DOHH2 (cell line): ENCODE measurements at regions not wholly inside any gene's neighbourhood (a gene's known extent, or its start where the extent isn't known, plus 50 kb on each side); places are given as distances from the start of the nearest gene placed in this dataset.

Experiments used
- H3F3A ChIP-seq: fragments of 200-600 bp; sonication (generic), shearing (Covaris generic); 2 replicates; pipeline ENCODE4 v1.6.0; 2016; ENCODE audit warnings: antibody characterized with exemption, mild to moderate bottlenecking; ENCODE audit not compliant: control insufficient read depth, insufficient read depth
- H3K27ac ChIP-seq: fragments of 200-600 bp; sonication (generic); 2 replicates; pipeline ENCODE4 v1.5.1; 2014; ENCODE audit warnings: low read depth, mild to moderate bottlenecking, low read length, moderate library complexity
- H3K27me3 ChIP-seq: fragments of 200-600 bp; sonication (generic); 2 replicates; pipeline ENCODE4 v1.6.1; 2014; ENCODE audit warnings: mild to moderate bottlenecking, low read length, mixed read lengths; ENCODE audit not compliant: control insufficient read depth
- H3K36me3 ChIP-seq: fragments of 200-600 bp; sonication (generic); 2 replicates; pipeline ENCODE4 v1.6.1; 2014; ENCODE audit warnings: mild to moderate bottlenecking, low read length, moderate library complexity, mixed read lengths; ENCODE audit not compliant: control insufficient read depth
- H3K4me1 ChIP-seq: fragments of 200-600 bp; sonication (generic); 2 replicates; pipeline ENCODE4 v1.6.1; 2014; ENCODE audit warnings: mild to moderate bottlenecking, low read length, mixed read lengths; ENCODE audit not compliant: control insufficient read depth
- H3K4me2 ChIP-seq: fragments of 200-600 bp; sonication (generic); 2 replicates; pipeline ENCODE4 v1.6.0; 2014; ENCODE audit warnings: mild to moderate bottlenecking, low read length, moderate library complexity
- H3K4me3 ChIP-seq: fragments of 200-600 bp; sonication (generic); 2 replicates; pipeline ENCODE4 v1.5.1; 2014; ENCODE audit warnings: mild to moderate bottlenecking, low read length, mixed read lengths
- H3K79me2 ChIP-seq: fragments of 200-600 bp; sonication (generic); 2 replicates; pipeline ENCODE4 v1.6.1; 2014; ENCODE audit warnings: mild to moderate bottlenecking, low read length, mixed read lengths; ENCODE audit not compliant: control insufficient read depth
- H3K9me2 ChIP-seq: fragments of 200-600 bp; sonication (generic); replicated peaks from 2 replicates; pipeline ENCODE4 v1.6.1; 2014; ENCODE audit warnings: mild to moderate bottlenecking, low read length, mixed read lengths; ENCODE audit not compliant: control insufficient read depth
- H3K9me3 ChIP-seq: fragments of 200-600 bp; sonication (generic); 2 replicates; pipeline ENCODE4 v1.6.1; 2014; ENCODE audit warnings: antibody characterized with exemption, low read length, mixed read lengths; ENCODE audit not compliant: control insufficient read depth, insufficient read depth
- H4K20me1 ChIP-seq: fragments of 200-600 bp; sonication (generic); 2 replicates; pipeline ENCODE4 v1.6.0; 2014; ENCODE audit warnings: low read depth, mild to moderate bottlenecking, antibody characterized with exemption, low read length, moderate library complexity; ENCODE audit not compliant: control insufficient read depth, insufficient read depth
- CTCF ChIP-seq: fragments of 200-600 bp; sonication (generic); IDR thresholded peaks from one replicate; pipeline ENCODE4 v1.5.1; 2014; ENCODE audit warnings: antibody characterized with exemption, mild to moderate bottlenecking, low read depth, low read length; ENCODE audit not compliant: poor library complexity, severe bottlenecking
- EZH2phosphoT487 ChIP-seq: fragments of 200-600 bp; sonication (generic); IDR thresholded peaks from 2 replicates; pipeline ENCODE4 v1.6.1; 2017; ENCODE audit warnings: borderline replicate concordance, mild to moderate bottlenecking, antibody characterized with exemption, low read length, moderate library complexity, mixed read lengths

DNA sequence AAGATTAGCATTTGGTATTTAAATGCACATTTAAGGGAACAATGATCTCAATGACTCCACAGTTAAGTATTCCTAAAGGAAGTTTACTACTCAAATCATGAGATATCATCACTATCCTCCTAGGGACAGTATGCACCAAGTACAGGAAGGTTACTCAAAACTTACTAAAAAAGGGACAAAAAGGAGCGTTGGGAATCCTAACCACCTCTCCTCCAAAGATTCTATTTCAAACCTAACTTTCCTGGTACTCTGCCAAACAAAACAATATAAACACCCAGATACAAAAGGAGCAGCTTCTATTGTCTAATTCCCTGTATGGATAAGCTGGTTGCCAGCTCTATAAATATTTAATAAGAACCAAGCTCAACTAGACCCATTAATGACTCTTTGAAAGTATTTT is 377.7 kb downstream of the NUAK1 start:
- no peak overlapping the region for H3K4me2 ChIP-seq
- H3K4me3 ChIP-seq, result no peak overlapping the region
- no peaks in the 10 kb centered on the region for H4K20me1 ChIP-seq
- no peaks in the 10 kb centered on the region for H3K9me2 ChIP-seq
- H3F3A ChIP-seq, result no peaks in the 10 kb centered on the region
- H3K27me3 ChIP-seq, result no peaks in the 10 kb centered on the region
- no peak overlapping the region for H3K27ac ChIP-seq
- H3K79me2 ChIP-seq, result no peaks in the 10 kb centered on the region
- no peaks in the 10 kb centered on the region for H3K36me3 ChIP-seq
- H3K4me1 ChIP-seq, result peaks cover 26% of the 10 kb centered on the region
- no peak for TF ChIP-seq EZH2phosphoT487
- TF ChIP-seq CTCF, result no peak
- H3K9me3 ChIP-seq, result no peaks in the 10 kb centered on the region

- no peaks in the 10 kb centered on the region for H3K9me3 ChIP-seq
- no peak for TF ChIP-seq EZH2phosphoT487
- no peak for TF ChIP-seq CTCF
- H3F3A ChIP-seq, result no peaks in the 10 kb centered on the region
- no peaks in the 10 kb centered on the region for H3K36me3 ChIP-seq
- H4K20me1 ChIP-seq, result no peaks in the 10 kb centered on the region
- H3K4me1 ChIP-seq, result peaks cover 30% of the 10 kb centered on the region
- no peaks in the 10 kb centered on the region for H3K79me2 ChIP-seq
- no peaks in the 10 kb centered on the region for H3K9me2 ChIP-seq
- peak overlapping the region; percentile 33 for H3K4me2 ChIP-seq
- no peak overlapping the region for H3K27ac ChIP-seq
- no peak overlapping the region for H3K4me3 ChIP-seq
- H3K27me3 ChIP-seq, result no peaks in the 10 kb centered on the region
Measured at GRCh38 chr12:105764216-105764835, 374.4 kb downstream of the NUAK1 start.

GRCh38 chr12:105765053-105766014 is 373.4 kb downstream of the NUAK1 start:
- H4K20me1 ChIP-seq, result no peaks in the 10 kb centered on the region
- H3K79me2 ChIP-seq, result no peaks in the 10 kb centered on the region
- TF ChIP-seq CTCF, result no peak
- TF ChIP-seq EZH2phosphoT487, result no peak
- no peaks in the 10 kb centered on the region for H3K9me2 ChIP-seq
- H3F3A ChIP-seq, result no peaks in the 10 kb centered on the region
- peaks cover 30% of the 10 kb centered on the region for H3K4me1 ChIP-seq
- peak overlapping the region; percentile 33 for H3K4me2 ChIP-seq
- H3K36me3 ChIP-seq, result no peaks in the 10 kb centered on the region
- no peaks in the 10 kb centered on the region for H3K27me3 ChIP-seq
- peak overlapping the region; percentile 40 for H3K27ac ChIP-seq
- H3K4me3 ChIP-seq, result peak overlapping the region; percentile 27; the same call in 1 of the 2 replicates
- no peaks in the 10 kb centered on the region for H3K9me3 ChIP-seq
